GM18907 (cell line): ENCODE measurements at regions not wholly inside any gene's neighbourhood (a gene's known extent, or its start where the extent isn't known, plus 50 kb on each side); places are given as distances from the start of the nearest gene placed in this dataset.

Source experiments
- ATAC-seq: cut with Tn5 transposase; IDR thresholded peaks from one replicate; pipeline ENCODE4 v1.9.1; 2021; ENCODE audit warnings: mild to moderate bottlenecking, moderate library complexity; ENCODE audit not compliant: unreplicated experiment

DNA sequence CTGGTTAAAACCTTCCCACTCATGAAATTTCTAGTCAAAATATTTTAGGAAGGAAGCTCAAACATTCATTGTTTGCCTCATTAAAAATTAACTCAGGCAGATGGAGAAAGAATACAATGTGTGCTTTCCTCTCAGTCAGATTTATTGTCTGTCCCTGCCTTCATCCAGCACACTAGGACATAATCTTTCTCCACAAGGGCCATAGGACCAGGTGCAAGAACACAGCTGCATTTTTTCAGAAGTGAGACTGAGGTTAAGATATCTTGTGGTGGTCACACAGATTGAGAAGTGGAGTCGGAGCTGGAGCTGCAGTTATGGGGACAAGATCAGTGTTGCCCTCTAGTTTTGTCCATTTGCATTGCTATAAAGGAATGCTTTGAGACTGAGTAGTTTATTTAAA, 666.3 kb downstream of the CCSER2 start:
- no peak for ATAC-seq

DNA sequence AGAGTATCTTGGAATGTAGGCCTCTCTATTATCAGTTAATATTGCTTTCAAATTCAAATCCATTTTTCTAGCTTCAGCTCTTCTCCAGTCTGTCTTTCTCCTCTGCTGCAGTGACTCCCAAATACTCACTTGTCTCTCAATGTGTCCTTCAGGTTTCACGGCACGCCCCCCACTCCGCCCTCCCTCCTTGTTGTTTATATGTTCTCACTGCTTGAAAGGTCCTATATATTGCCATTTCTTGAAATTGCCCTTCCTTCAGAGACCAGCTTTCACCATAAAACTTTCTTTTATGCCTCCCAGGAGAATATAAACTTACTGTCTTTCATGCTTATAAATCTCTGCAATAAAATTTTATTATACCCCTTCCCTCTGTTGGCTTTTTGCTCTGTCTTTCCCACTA, 668.2 kb downstream of the CCSER2 start:
- ATAC-seq: no peak

GRCh38 chr10:84997870-84998269, 669.5 kb downstream of the CCSER2 start:
- no peak for ATAC-seq

DNA sequence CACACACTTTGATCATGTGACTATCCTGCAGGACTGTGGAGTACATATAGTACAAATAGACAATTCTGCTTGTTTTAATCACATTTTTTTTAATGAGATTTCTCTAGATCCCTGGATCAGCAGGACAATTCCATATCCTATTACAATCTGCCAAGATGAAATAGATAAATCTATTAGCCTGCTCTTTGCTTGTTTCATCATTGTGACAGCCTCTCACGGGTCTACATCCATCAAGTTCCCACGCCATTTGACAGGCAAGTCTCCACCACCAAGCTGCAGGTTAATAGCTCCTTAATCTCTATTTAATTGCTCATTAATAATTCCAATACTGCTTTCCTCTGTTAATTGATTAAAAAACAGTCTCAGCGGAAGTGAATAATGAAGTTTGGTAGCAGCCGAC, 671.5 kb downstream of the CCSER2 start:
- no peak for ATAC-seq

GRCh38 chr10:85003083-85003482, 674.7 kb downstream of the CCSER2 start:
- peak; percentile 90 for ATAC-seq

- no peak for ATAC-seq
Observed at GRCh38 chr10:85008488-85009184, 680.2 kb downstream of the CCSER2 start.

DNA sequence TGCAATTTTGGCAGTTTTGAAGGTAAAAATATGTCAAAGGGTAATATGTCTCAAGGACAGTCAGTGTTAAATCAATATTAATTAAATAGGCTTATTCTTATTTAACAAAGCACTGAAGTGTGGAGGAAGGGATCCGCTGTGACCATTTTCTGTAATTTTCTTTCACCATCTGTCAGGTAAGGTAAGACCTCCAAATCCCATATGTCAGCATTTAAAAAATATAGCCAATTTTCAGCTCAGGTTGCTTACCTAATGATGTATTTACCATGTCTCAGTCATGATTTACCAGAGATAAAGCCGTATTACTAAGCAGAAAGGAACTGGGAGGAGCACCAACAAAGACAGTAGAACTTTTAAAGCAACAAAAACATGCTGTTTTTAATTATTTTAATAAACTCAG, 683.9 kb downstream of the CCSER2 start:
- no peak for ATAC-seq

DNA sequence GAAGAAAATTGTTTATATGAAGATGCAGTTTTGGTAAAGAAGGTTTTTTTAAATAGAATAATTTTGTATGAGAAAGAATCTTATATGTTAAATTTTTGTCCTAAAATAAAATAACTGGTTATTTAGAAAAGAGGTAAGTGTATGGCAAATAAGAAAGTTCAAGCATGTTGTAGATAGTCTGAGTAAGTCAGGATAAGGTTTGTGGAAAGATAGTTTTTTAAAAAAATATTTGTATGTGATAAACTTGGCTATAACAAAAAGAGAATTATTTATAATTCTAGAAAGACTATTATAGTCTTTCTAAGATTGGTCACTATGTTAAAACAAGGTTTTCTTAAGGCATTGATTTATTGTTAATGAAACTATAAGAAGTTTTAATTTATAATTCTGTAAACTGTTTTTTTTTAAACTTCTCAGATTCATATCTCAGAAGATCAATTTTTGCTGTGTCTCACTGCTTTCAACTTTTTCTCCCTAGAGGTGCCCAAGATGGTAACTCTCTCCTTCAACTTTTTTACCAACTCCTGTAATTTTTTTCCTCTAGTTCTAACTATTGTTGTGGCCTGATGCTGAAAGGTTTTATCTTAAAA, 698.6 kb downstream of the CCSER2 start:
- no peak for ATAC-seq

DNA sequence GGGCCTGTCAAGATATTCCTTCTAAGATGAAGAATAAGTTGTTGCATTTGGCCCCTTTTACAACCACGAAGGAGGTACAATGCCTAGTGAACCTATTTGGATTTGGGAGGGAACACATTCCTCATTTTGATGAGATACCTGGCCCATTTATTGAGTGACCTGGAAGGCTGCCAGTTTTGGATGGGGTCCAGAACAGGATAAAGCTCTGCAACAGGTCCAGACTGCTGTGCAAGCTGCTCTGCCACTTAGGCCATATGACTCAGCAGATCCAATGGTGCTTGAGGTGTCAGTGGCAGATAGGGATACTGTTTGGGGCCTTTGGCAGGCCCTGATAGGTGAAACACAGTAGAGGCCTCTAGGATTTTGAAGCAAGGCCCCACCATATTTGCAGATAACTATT, 704.6 kb downstream of the CCSER2 start:
- ATAC-seq: no peak

- ATAC-seq: no peak
Observed at GRCh38 chr10:85036661-85037060, 708.3 kb downstream of the CCSER2 start.

DNA sequence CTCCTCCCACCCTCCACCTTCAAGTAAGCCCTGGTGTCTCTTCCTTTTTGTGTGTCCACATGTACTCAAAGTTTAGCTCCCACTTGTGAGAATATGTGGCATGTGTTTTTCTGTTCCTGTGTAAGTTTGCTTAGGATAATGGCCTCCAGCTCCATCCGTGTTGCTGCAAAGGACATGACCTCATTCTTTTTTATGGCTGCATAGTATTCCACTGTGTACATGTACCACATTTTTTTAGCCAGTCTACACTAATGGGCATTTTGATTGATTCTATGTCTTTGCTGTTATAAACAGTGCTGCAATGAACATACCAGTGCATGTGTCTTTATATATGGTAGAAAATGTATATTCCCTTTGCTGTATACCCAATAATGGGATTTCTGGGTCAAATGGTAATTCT, 710.9 kb downstream of the CCSER2 start:
- ATAC-seq: no peak

DNA sequence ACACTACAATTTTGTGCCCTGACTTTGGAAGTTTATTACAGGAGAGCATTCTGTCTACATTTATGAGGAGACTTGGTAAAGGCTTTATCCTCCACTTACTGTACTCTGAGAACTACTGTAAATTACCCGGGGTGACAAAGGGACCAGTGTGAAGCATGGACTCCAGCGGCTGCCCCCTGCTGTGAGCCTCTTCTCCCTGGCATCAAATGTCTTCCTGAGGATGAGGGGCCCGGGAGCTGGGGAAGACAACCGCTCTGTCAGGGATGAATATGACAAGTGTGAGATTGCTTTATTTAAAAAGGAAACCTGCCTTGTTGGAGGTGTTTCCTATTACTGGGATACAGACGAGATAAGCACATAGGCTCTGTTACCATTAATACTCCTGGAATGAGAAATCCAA, 714.8 kb downstream of the CCSER2 start:
- ATAC-seq: no peak

- no peak for ATAC-seq
Observed at GRCh38 chr10:85045046-85045445, 716.7 kb downstream of the CCSER2 start.

DNA sequence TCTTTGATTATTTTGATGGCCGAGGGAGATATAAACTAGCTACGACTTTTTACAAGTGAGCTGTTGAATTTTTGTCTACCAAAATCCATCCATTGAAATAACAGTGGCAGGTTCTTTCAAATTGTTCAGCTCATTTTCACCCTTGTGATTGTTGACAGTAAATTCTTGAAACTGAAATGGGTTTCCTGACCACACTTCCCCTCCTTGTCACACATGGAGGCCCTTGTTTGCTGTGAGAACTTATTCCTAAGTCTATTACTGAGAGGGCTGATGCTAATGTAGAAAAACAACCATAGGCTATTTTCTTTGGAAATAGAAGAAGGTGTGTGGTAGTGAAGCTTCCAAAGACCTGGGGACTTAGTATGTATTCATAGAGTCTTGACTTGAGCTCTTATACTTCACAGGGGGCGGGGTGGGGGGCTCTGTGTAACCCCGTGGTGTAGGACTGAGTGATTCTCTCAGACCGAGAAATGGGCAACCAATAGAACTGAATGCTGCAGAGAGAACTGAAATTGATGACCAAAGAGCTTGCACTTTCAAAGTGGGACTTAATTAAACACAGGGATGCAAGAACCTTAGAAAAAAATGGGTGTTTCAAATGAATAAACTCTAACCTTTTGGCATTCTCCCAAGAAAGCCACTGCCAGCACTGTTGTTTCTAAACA, 718.9 kb downstream of the CCSER2 start:
- no peak for ATAC-seq

- ATAC-seq: no peak
Observed at GRCh38 chr10:85047979-85048378, 719.6 kb downstream of the CCSER2 start.

- no peak for ATAC-seq
Observed at GRCh38 chr10:85048644-85049043, 720.3 kb downstream of the CCSER2 start.

GRCh38 chr10:85060944-85061343, 732.6 kb downstream of the CCSER2 start:
- ATAC-seq: no peak

DNA sequence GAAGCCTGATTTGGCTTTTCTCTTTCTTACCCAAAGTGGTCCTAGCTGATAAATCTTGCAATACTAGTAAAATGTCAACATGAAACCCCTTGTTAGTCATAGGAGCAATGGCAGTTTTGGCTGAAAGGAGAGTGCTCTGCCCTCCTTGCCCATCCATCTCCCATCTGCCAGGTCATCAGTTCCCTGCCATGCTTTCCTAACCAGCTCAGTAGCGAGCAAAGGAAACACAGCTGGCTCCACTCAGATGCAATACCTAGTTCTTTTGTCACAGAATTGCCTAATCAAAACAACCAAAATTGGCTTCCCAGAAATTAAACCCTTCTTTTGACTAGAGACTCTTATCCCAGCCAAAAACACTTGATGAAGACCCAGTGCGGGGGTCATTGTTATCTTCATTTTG, 733.0 kb downstream of the CCSER2 start:
- ATAC-seq: no peak

- no peak for ATAC-seq
Observed at GRCh38 chr10:85067955-85068354, 739.6 kb downstream of the CCSER2 start.

- ATAC-seq: no peak
Observed at GRCh38 chr10:85080934-85081333, 752.5 kb downstream of the CCSER2 start.

DNA sequence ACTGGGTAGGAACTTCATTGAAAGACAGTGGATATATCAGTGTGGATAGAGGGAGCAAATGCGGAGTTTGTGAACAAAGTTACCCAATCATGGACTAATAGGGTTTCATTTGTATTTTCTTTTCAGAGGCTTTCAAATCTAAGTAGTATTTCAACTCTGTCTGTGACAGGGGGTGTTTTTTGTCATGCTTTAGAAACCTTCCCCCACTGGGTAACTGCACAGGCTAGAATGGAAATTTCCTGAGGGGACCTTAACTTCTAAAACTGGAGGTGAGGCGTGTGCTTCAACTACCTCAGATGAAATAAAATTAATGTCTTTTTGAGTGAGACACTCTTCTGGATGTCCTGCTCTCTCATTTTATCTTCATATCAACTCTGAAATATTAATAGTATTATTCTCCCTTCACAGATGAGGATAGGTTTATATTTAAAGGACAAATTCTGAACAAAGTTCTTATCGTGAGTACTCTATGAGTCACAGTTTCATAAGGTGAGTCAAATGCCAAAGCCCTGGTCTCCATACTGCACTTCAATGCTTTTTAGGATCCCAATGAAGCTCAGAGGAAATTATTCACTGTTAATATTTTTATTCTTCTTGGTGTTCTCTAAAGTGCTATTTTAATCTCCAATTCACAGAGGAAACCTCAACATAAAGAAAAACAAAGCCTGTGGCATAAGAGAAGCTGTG, 770.6 kb downstream of the CCSER2 start:
- ATAC-seq: no peak

- no peak for ATAC-seq
Observed at GRCh38 chr10:85100495-85100894, 772.1 kb downstream of the CCSER2 start.
